ENCODE measurements at regions not wholly inside any gene's neighbourhood (a gene's known extent, or its start where the extent isn't known, plus 50 kb on each side); places are given as distances from the start of the nearest gene placed in this dataset.
A peak's percentile ranks its signal among the peaks of the same experiment; 100 is the strongest.

DNA sequence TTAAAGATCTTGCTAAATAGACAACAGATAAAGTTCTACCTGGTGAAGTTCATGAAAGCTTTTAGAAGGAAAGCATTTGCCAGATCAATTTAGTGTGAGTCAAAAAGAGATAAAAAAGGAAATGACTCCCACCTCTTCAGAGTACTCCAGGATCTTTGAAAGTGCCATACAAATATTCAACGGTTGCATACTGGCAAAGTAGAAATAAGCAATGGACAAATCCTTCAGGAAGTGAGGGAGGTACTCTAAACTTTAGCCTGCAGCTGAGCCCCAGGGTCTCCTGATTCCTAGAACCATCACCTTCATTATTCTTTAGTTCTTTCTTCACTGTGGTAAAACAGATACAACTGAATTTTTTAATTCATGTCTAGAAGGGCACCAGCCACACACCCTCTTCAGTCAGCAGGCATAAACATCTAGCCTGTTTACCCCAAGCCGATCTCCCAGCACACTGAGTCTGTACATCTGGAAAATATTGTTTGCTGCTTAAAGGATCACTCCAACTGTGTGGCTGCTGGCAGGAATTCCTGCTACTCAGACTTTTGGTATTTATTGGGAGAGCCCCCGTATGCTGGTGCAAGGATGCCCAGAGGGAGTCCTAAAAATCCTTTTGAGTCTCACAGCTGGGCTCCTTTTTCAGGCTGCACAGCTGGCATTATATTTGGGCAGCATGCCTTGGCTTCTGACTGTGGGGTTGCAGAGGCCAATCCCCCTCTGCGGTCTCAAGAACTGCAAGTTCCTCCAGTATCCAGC, 72.3 kb upstream of the SESTD1 start:
- no peak for TF ChIP-seq CREB1 (IDR thresholded peaks at IDR 0.05; ENCODE audit: low read depth)
- TF ChIP-seq EP300 (IDR thresholded peaks at IDR 0.05; ENCODE audit: borderline replicate concordance) = peak; percentile 54; the same call in 1 of the 2 replicates
- TF ChIP-seq YY1 (IDR thresholded peaks at IDR 0.05; ENCODE audit: low read depth) = no peak
- peak; percentile 69 for TF ChIP-seq TEAD4 (IDR thresholded peaks at IDR 0.05)
- no peak for TF ChIP-seq CEBPB (IDR thresholded peaks at IDR 0.05)
- no peak for TF ChIP-seq EGR1 (IDR thresholded peaks at IDR 0.05)
- TF ChIP-seq NFIC (IDR thresholded peaks at IDR 0.05) = 0 out of 2 replicates have a peak, but pooled peaks have one; percentile 20
- no peak for TF ChIP-seq ZBTB7A (IDR thresholded peaks at IDR 0.05; ENCODE audit: low read depth)
- TF ChIP-seq TAF1 (IDR thresholded peaks at IDR 0.05; ENCODE audit: low read depth) = 0 out of 2 replicates have a peak, but pooled peaks have one; percentile 25
- TF ChIP-seq TCF12 (IDR thresholded peaks at IDR 0.05; ENCODE audit: low read depth) = peak; percentile 75
- TF ChIP-seq USF1 (IDR thresholded peaks at IDR 0.05) = no peak

DNA sequence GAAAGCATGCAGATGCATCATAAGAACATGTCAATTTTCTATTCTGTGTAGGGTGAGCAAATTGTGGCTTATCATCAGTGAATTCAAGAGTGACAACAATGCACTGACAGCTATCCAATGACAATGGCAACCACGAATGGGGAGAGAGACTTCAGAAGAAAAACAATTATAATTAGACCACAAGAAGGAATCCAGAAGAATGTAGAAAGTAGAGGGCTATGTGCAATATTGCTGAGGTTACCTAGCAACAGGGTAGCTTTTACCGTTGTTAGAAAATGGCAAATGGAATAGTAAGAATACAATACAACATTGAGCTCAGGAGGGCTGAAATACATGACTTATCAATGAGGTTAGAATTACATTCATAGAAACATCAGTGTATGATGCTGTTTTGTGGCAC, 71.1 kb upstream of the SESTD1 start:
- TF ChIP-seq, protein P1, sequence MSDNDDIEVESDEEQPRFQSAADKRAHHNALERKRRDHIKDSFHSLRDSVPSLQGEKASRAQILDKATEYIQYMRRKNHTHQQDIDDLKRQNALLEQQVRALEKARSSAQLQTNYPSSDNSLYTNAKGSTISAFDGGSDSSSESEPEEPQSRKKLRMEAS (IDR thresholded peaks at IDR 0.05) = no peak
- no peak for TF ChIP-seq EP300 (IDR thresholded peaks at IDR 0.05; ENCODE audit: borderline replicate concordance)
- no peak for TF ChIP-seq EGR1 (IDR thresholded peaks at IDR 0.05)
- no peak for TF ChIP-seq RAD21 (IDR thresholded peaks at IDR 0.05; ENCODE audit: low read depth)
- no peak for TF ChIP-seq FOXM1 (IDR thresholded peaks at IDR 0.05; ENCODE audit: borderline replicate concordance, low read depth)

- no peak for TF ChIP-seq USF1 (IDR thresholded peaks at IDR 0.05)
- TF ChIP-seq CEBPB (IDR thresholded peaks at IDR 0.05) = no peak
- no peak for TF ChIP-seq TCF12 (IDR thresholded peaks at IDR 0.05; ENCODE audit: low read depth)
- TF ChIP-seq TEAD4 (IDR thresholded peaks at IDR 0.05) = no peak
- TF ChIP-seq ZBTB7A (IDR thresholded peaks at IDR 0.05; ENCODE audit: low read depth) = no peak
- TF ChIP-seq CREB1 (IDR thresholded peaks at IDR 0.05; ENCODE audit: low read depth) = no peak
- TF ChIP-seq, protein P1 (IDR thresholded peaks at IDR 0.05) = no peak
- TF ChIP-seq EP300 (IDR thresholded peaks at IDR 0.05; ENCODE audit: borderline replicate concordance) = no peak
- no peak for TF ChIP-seq NFIC (IDR thresholded peaks at IDR 0.05)
- TF ChIP-seq EGR1 (IDR thresholded peaks at IDR 0.05) = no peak
- no peak for TF ChIP-seq RAD21 (IDR thresholded peaks at IDR 0.05; ENCODE audit: low read depth)
- no peak for TF ChIP-seq REST (IDR thresholded peaks at IDR 0.05; ENCODE audit: low read depth)
- no peak for TF ChIP-seq TAF1 (IDR thresholded peaks at IDR 0.05; ENCODE audit: low read depth)
Measured at GRCh38 chr2:179332903-179333302, 68.3 kb upstream of the SESTD1 start.

DNA sequence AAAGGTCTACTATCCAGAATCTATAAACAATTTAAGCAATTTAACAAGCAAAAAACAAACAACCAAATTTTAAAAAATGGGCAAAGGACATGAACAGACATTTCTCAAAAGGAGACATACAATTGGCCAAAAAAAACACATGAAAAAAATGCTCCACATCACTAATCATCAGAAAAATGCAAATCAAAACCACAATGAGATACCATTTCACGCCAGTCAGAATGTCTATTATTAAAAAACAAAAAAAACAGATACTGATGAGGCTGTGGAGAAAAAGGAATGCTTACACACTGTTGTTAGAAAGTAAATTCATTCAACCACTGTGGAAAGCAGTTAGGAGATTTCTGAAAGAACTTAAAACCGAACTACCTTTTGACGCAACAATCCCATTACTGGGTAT, 66.4 kb upstream of the SESTD1 start:
- TF ChIP-seq YY1 (IDR thresholded peaks at IDR 0.05; ENCODE audit: low read depth) (no peak), RAD21 (IDR thresholded peaks at IDR 0.05; ENCODE audit: low read depth) (no peak), TCF12 (IDR thresholded peaks at IDR 0.05; ENCODE audit: low read depth) (no peak), USF1 (IDR thresholded peaks at IDR 0.05) (no peak), FOXM1 (IDR thresholded peaks at IDR 0.05; ENCODE audit: borderline replicate concordance, low read depth) (no peak), EGR1 (IDR thresholded peaks at IDR 0.05) (no peak)
- TF ChIP-seq, protein P1 (IDR thresholded peaks at IDR 0.05) = no peak

DNA sequence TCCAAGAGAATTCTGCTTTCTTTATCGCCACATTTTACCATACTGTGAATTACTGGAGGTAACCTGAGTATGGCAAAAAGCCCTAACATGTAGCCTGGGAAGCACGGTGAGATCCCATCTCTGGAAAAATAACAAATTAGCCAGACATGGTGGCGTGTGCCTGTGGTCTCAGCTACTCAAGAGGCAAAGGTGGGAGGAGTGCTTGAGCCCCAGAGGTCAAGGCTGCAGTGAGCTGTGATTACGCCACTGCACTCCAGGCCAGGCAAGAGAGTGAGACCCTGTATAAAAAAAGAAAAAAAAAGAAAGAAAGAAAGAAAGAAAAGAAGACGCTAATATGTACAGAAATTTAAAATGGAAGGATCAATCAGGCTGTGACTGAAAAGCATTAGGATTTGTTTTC, 57.7 kb upstream of the SESTD1 start:
- TF ChIP-seq TAF1 (IDR thresholded peaks at IDR 0.05; ENCODE audit: low read depth) = no peak
- no peak for TF ChIP-seq EP300 (IDR thresholded peaks at IDR 0.05; ENCODE audit: borderline replicate concordance)
- no peak for TF ChIP-seq TCF12 (IDR thresholded peaks at IDR 0.05; ENCODE audit: low read depth)
- TF ChIP-seq CEBPB (IDR thresholded peaks at IDR 0.05) = no peak
- no peak for TF ChIP-seq CREB1 (IDR thresholded peaks at IDR 0.05; ENCODE audit: low read depth)
- TF ChIP-seq RAD21 (IDR thresholded peaks at IDR 0.05; ENCODE audit: low read depth) = no peak
- no peak for TF ChIP-seq EGR1 (IDR thresholded peaks at IDR 0.05)
- no peak for TF ChIP-seq FOXM1 (IDR thresholded peaks at IDR 0.05; ENCODE audit: borderline replicate concordance, low read depth)
- TF ChIP-seq ZBTB7A (IDR thresholded peaks at IDR 0.05; ENCODE audit: low read depth) = no peak
- no peak for TF ChIP-seq NFIC (IDR thresholded peaks at IDR 0.05)
- TF ChIP-seq USF1 (IDR thresholded peaks at IDR 0.05) = no peak

Measured in Ishikawa (cell line).